ENCODE measurements at regions not wholly inside any gene's neighbourhood (a gene's known extent, or its start where the extent isn't known, plus 50 kb on each side); places are given as distances from the start of the nearest gene placed in this dataset.
"Not testable (repeated sequence)": the region's sequence is repeated elsewhere in the genome, so short reads cannot be mapped to it uniquely, and the experiment has no call there.

DNA sequence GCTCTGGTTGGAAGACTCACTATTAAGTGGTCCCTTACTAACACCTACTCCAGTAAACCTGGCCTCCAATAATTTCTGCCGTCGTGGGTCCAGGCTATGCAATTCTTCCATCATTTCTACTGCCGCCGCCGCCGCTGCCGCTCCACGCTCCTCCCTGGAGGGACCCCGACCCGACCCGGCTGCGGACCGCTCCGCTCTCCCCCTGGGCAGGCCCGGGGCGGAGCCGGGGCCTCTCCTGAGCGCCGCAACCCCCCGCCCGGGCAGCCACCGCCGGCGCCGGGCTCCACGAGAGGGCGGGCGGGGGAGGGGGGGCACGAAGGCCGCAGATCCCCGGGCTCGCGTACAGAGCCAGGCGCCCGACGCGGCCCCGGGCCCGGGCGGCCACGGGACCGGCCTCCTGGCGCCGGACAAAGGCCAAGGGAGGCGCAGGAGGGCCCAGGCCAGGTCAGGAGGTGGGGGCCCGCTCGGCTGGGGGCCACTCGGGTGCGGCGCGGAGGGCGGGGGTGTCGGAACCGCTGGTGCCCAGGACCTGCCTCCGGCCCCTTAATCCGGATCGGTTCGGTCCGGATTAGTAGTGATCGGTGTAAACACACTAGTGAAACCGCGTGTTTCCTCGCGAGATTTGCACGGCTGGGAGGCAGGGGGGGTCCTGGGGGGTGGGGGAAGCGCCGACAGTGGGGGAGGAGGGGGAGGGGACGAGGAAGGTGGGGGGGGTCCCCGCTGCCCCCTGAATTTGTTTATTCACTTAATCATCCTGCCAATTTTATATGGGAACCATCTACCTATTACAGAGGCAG, 215.1 kb upstream of the CCL2 start:
- H3K27ac Mint-ChIP-seq (ENCODE audit: unreplicated experiment); H3K36me3 ChIP-seq (ENCODE audit: control insufficient read depth, insufficient read depth, low read length); BruUV-seq (replicated peaks); CTCF ChIA-PET; H3K9me3 ChIP-seq; H3K9me3 Mint-ChIP-seq (ENCODE audit: unreplicated experiment); POLR2A ChIA-PET; H3K27me3 ChIP-seq (replicated peaks; ENCODE audit: control insufficient read depth, insufficient read depth, low read length); H3K4me3 ChIP-seq (ENCODE audit: low read depth, low read length); H3K36me3 Mint-ChIP-seq (ENCODE audit: insufficient read depth, unreplicated experiment); H3K4me1 Mint-ChIP-seq (ENCODE audit: low read depth, unreplicated experiment); H3K4me3 Mint-ChIP-seq (ENCODE audit: unreplicated experiment); H3K4me1 ChIP-seq; intact Hi-C loops (cut with micrococcal nuclease; ENCODE audit: unreplicated experiment): not testable (repeated sequence)
- peaks cover 11% of the 10 kb centered on the region for H3K27me3 Mint-ChIP-seq (ENCODE audit: insufficient read depth, unreplicated experiment)
- peak in 1 of 2 experiments; percentile 6 for DNase-seq

DNA sequence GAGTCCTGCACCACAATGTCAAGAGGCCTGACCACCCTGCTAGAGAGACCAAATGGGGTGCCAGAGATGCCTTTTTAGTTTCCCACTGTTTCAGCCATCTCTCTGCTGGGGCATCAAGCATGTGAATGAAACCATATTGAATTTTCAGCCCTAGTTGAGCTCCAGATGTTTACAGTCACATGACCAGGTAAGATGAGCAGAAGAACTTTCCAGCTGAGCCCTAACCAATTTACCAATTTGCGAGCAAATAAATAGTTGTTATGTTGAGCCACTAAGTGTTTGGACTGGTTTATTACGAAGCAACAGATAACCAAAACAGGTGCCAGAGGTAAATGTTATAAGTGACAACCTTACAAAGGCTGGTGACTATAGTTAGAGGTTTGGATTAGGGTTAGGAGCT, 209.1 kb upstream of the CCL2 start:
- no peaks in the 10 kb centered on the region for H3K36me3 Mint-ChIP-seq (ENCODE audit: insufficient read depth, unreplicated experiment)
- no peak overlapping the region for H3K4me3 Mint-ChIP-seq (ENCODE audit: unreplicated experiment)
- no peaks in the 10 kb centered on the region for H3K9me3 Mint-ChIP-seq (ENCODE audit: unreplicated experiment)
- no peaks in the 10 kb centered on the region for H3K27me3 ChIP-seq (replicated peaks; ENCODE audit: control insufficient read depth, insufficient read depth, low read length)
- H3K27ac Mint-ChIP-seq (ENCODE audit: unreplicated experiment), result no peak overlapping the region
- H3K9me3 ChIP-seq, result no peaks in the 10 kb centered on the region
- ChIA-PET CTCF (no interaction called here), POLR2A (no interaction called here)
- no TSS peak for BruUV-seq (replicated peaks)
- H3K27me3 Mint-ChIP-seq (ENCODE audit: insufficient read depth, unreplicated experiment), result peaks cover 9% of the 10 kb centered on the region
- no peak for DNase-seq
- TF ChIP-seq, protein P1, sequence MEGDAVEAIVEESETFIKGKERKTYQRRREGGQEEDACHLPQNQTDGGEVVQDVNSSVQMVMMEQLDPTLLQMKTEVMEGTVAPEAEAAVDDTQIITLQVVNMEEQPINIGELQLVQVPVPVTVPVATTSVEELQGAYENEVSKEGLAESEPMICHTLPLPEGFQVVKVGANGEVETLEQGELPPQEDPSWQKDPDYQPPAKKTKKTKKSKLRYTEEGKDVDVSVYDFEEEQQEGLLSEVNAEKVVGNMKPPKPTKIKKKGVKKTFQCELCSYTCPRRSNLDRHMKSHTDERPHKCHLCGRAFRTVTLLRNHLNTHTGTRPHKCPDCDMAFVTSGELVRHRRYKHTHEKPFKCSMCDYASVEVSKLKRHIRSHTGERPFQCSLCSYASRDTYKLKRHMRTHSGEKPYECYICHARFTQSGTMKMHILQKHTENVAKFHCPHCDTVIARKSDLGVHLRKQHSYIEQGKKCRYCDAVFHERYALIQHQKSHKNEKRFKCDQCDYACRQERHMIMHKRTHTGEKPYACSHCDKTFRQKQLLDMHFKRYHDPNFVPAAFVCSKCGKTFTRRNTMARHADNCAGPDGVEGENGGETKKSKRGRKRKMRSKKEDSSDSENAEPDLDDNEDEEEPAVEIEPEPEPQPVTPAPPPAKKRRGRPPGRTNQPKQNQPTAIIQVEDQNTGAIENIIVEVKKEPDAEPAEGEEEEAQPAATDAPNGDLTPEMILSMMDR (IDR thresholded peaks at IDR 0.05; ENCODE audit: insufficient read depth in 1 of 2, low read depth in 1 of 2, low read length in 1 of 2, severe bottlenecking in 1 of 2, unreplicated experiment in 1 of 2), result no peak
- no peaks in the 10 kb centered on the region for H3K4me1 ChIP-seq
- no peak overlapping the region for H3K4me3 ChIP-seq (ENCODE audit: low read depth, low read length)
- H3K4me1 Mint-ChIP-seq (ENCODE audit: low read depth, unreplicated experiment), result no peaks in the 10 kb centered on the region
- no peaks in the 10 kb centered on the region for H3K36me3 ChIP-seq (ENCODE audit: control insufficient read depth, insufficient read depth, low read length)
- intact Hi-C loops (cut with micrococcal nuclease; ENCODE audit: unreplicated experiment), result no loop called here

GRCh38 chr17:34051046-34051445, 204.0 kb upstream of the CCL2 start:
- H3K4me1 Mint-ChIP-seq (ENCODE audit: low read depth, unreplicated experiment), result no peaks in the 10 kb centered on the region
- ChIA-PET CTCF (interaction anchor here (0.6 to 0.7 kb wide), 2 partner anchors 86 to 642 kb away, joined by 3 to 6 read pairs; no protein-coding TSS in a partner anchor), POLR2A (no interaction called here)
- no TSS peak for BruUV-seq (replicated peaks)
- H3K27me3 Mint-ChIP-seq (ENCODE audit: insufficient read depth, unreplicated experiment), result peaks cover 24% of the 10 kb centered on the region
- H3K36me3 Mint-ChIP-seq (ENCODE audit: insufficient read depth, unreplicated experiment), result no peaks in the 10 kb centered on the region
- H3K36me3 ChIP-seq (ENCODE audit: control insufficient read depth, insufficient read depth, low read length), result no peaks in the 10 kb centered on the region
- no peaks in the 10 kb centered on the region for H3K9me3 ChIP-seq
- H3K27me3 ChIP-seq (replicated peaks; ENCODE audit: control insufficient read depth, insufficient read depth, low read length), result no peaks in the 10 kb centered on the region
- H3K4me3 Mint-ChIP-seq (ENCODE audit: unreplicated experiment), result no peak overlapping the region
- H3K27ac Mint-ChIP-seq (ENCODE audit: unreplicated experiment), result no peak overlapping the region
- no peaks in the 10 kb centered on the region for H3K9me3 Mint-ChIP-seq (ENCODE audit: unreplicated experiment)
- H3K4me3 ChIP-seq (ENCODE audit: low read depth, low read length), result no peak overlapping the region
- no peaks in the 10 kb centered on the region for H3K4me1 ChIP-seq
- intact Hi-C loops (cut with micrococcal nuclease; ENCODE audit: unreplicated experiment), result no loop called here
- no peak for DNase-seq
- TF ChIP-seq, protein P1 (IDR thresholded peaks at IDR 0.05; ENCODE audit: insufficient read depth in 1 of 2, low read depth in 1 of 2, low read length in 1 of 2, severe bottlenecking in 1 of 2, unreplicated experiment in 1 of 2), result no peak
